Aorta (tissue), 5 donors: ENCODE measurements at regions not wholly inside any gene's neighbourhood (a gene's known extent, or its start where the extent isn't known, plus 50 kb on each side); places are given as distances from the start of the nearest gene placed in this dataset.

Experiments
- ATAC-seq: fragments of 200-7000 bp; cut with Tn5 transposase; one replicate; pipeline ENCODE4 v1.9.1; 2022; ENCODE audit warnings: moderate library complexity; ENCODE audit not compliant: low FRiP score
- DNase-seq, 2 donors: peaks; one replicate each; pipeline ENCODE4 v3.0.0-alpha.2; 2020
- H3K27ac ChIP-seq, 2 donors: one replicate each; pipeline ENCODE4 v1.5.1; 2013; ENCODE audit warnings: low read length in 2 of 2, mild to moderate bottlenecking in 2 of 2, moderate library complexity in 2 of 2, control low read depth in 1 of 2, inconsistent platforms in 1 of 2, low read depth in 1 of 2
- H3K27me3 ChIP-seq, 2 donors: one replicate each; pipeline ENCODE4 v1.6.1; 2013; ENCODE audit warnings: control low read depth in 1 of 2, low read length in 1 of 2, mild to moderate bottlenecking in 1 of 2, moderate library complexity in 1 of 2; ENCODE audit not compliant: insufficient read depth in 2 of 2, control insufficient read depth in 1 of 2
- H3K36me3 ChIP-seq, 2 donors: one replicate each; pipeline ENCODE4 v1.6.1; 2013; ENCODE audit warnings: control low read depth in 1 of 2, low read length in 1 of 2, mild to moderate bottlenecking in 1 of 2; ENCODE audit not compliant: insufficient read depth in 2 of 2, control insufficient read depth in 1 of 2
- H3K4me1 ChIP-seq, 2 donors: one replicate each; pipeline ENCODE4 v1.6.1; 2013; ENCODE audit warnings: low read length in 2 of 2, control low read depth in 1 of 2, mild to moderate bottlenecking in 1 of 2, moderate library complexity in 1 of 2; ENCODE audit not compliant: insufficient read depth in 2 of 2, control insufficient read depth in 1 of 2
- H3K4me3 ChIP-seq, 2 donors: one replicate each; pipeline ENCODE4 v1.5.1; 2013; ENCODE audit warnings: low read length in 2 of 2, control low read depth in 1 of 2, mild to moderate bottlenecking in 1 of 2
- H3K9me3 ChIP-seq: one replicate; pipeline ENCODE4 v1.6.1; 2013; ENCODE audit warnings: mild to moderate bottlenecking, low read length; ENCODE audit not compliant: control insufficient read depth
- WGBS, 2 donors: extraction: QIAGEN DNeasy Blood & Tissue Kit; methylation state at CpG; one replicate each; pipeline ENCODE4 v1.1.7; 2013; 5-methylcytosine and 5-hydroxymethylcytosine counted together
- intact Hi-C, 2 donors: fragments of 100-400 bp; cut with DNase I; formaldehyde crosslinking; loops; one replicate each; pipeline versions ENCODE4 v1.14.2 to v1.15.0; 2022
- donor health status: healthy with polysubstance abuse.
- donor health status: Bipolar disorder and iron deficiency.
- donor health status: DM: no; HTN: no; CAD: no.
- donor health status: DM: no; HTN: no; CAD: no.
- donor health status: DM: yes; HTN: yes; CAD: no.

- 89% methylated on average over 5 of the region's 5 CpGs for WGBS, 2 donors
- H3K4me3 ChIP-seq = no peak overlapping the region
- H3K27ac ChIP-seq = no peak overlapping the region
- no peaks in the 10 kb centered on the region for H3K4me1 ChIP-seq
- no peaks in the 10 kb centered on the region for H3K9me3 ChIP-seq
- intact Hi-C loops = no loop called here
- peaks cover 0 to 2% of the 10 kb centered on the region in 2 donors for H3K27me3 ChIP-seq
- ATAC-seq (no peak), DNase-seq (no peak)
- H3K36me3 ChIP-seq = no peaks in the 10 kb centered on the region
Measured at GRCh38 chr12:126780343-126780742, 1486.6 kb upstream of the TMEM132C start.

GRCh38 chr12:126781593-126781992, 1485.4 kb upstream of the TMEM132C start:
- 51 to 58% methylated on average over 3 of the region's 3 CpGs for WGBS, 2 donors
- H3K9me3 ChIP-seq = no peaks in the 10 kb centered on the region
- H3K27me3 ChIP-seq = peaks cover 0 to 2% of the 10 kb centered on the region in 2 donors
- intact Hi-C loops = no loop called here
- ATAC-seq = no peak
- no peak for DNase-seq
- H3K27ac ChIP-seq = no peak overlapping the region
- H3K36me3 ChIP-seq = no peaks in the 10 kb centered on the region
- H3K4me1 ChIP-seq = no peaks in the 10 kb centered on the region
- H3K4me3 ChIP-seq = no peak overlapping the region

GRCh38 chr12:126782083-126782482, 1484.9 kb upstream of the TMEM132C start:
- Histone ChIP-seq H3K4me1 (no peaks in the 10 kb centered on the region), H3K36me3 (no peaks in the 10 kb centered on the region), H3K27me3 (peaks cover 0 to 2% of the 10 kb centered on the region in 2 donors), H3K4me3 (no peak overlapping the region), H3K9me3 (no peaks in the 10 kb centered on the region), H3K27ac (no peak overlapping the region)
- DNase-seq = no peak
- intact Hi-C loops = no loop called here
- ATAC-seq = no peak
- WGBS, 2 donors = 66 to 70% methylated on average over 2 of the region's 2 CpGs

GRCh38 chr12:126784328-126784921, 1482.5 kb upstream of the TMEM132C start:
- intact Hi-C loops = no loop called here
- Histone ChIP-seq H3K4me3 (no peak overlapping the region), H3K9me3 (no peaks in the 10 kb centered on the region), H3K4me1 (no peaks in the 10 kb centered on the region), H3K36me3 (no peaks in the 10 kb centered on the region), H3K27me3 (peaks cover 0 to 2% of the 10 kb centered on the region in 2 donors), H3K27ac (no peak overlapping the region)
- 60 to 62% methylated on average over 9 of the region's 9 CpGs for WGBS, 2 donors
- no peak for ATAC-seq
- DNase-seq = no peak

GRCh38 chr12:126789963-126790362, 1477.0 kb upstream of the TMEM132C start:
- Histone ChIP-seq H3K9me3 (no peaks in the 10 kb centered on the region), H3K4me3 (no peak overlapping the region), H3K36me3 (no peaks in the 10 kb centered on the region), H3K27ac (no peak overlapping the region), H3K4me1 (no peaks in the 10 kb centered on the region), H3K27me3 (no peaks in the 10 kb centered on the region)
- intact Hi-C loops = no loop called here
- WGBS, 2 donors = 77 to 89% methylated on average over 4 of the region's 4 CpGs
- ATAC-seq (no peak), DNase-seq (no peak)

- no peak for ATAC-seq
- intact Hi-C loops = no loop called here
- no peaks in the 10 kb centered on the region for H3K36me3 ChIP-seq
- H3K27ac ChIP-seq = no peak overlapping the region
- no peak overlapping the region for H3K4me3 ChIP-seq
- H3K4me1 ChIP-seq = no peaks in the 10 kb centered on the region
- H3K9me3 ChIP-seq = no peaks in the 10 kb centered on the region
- no peaks in the 10 kb centered on the region for H3K27me3 ChIP-seq
- DNase-seq = no peak
- WGBS, 2 donors = 26 to 47% methylated on average over 8 of the region's 8 CpGs
Measured at GRCh38 chr12:126791122-126791521, 1475.8 kb upstream of the TMEM132C start.

GRCh38 chr12:126792411-126792810, 1474.6 kb upstream of the TMEM132C start:
- Histone ChIP-seq H3K4me1 (no peaks in the 10 kb centered on the region), H3K4me3 (no peak overlapping the region), H3K36me3 (no peaks in the 10 kb centered on the region), H3K27ac (no peak overlapping the region), H3K27me3 (no peaks in the 10 kb centered on the region), H3K9me3 (no peaks in the 10 kb centered on the region)
- 79 to 85% methylated on average over 6 of the region's 6 CpGs for WGBS, 2 donors
- DNase-seq = no peak
- no peak for ATAC-seq
- intact Hi-C loops = no loop called here

GRCh38 chr12:126797525-126797924, 1469.4 kb upstream of the TMEM132C start:
- intact Hi-C loops = no loop called here
- no peak for ATAC-seq
- 81 to 82% methylated on average over 5 of the region's 5 CpGs for WGBS, 2 donors
- Histone ChIP-seq H3K4me1 (no peaks in the 10 kb centered on the region), H3K9me3 (no peaks in the 10 kb centered on the region), H3K36me3 (no peaks in the 10 kb centered on the region), H3K27me3 (no peaks in the 10 kb centered on the region), H3K4me3 (no peak overlapping the region), H3K27ac (no peak overlapping the region)
- no peak for DNase-seq

GRCh38 chr12:126798449-126798848, 1468.5 kb upstream of the TMEM132C start:
- Histone ChIP-seq H3K4me1 (no peaks in the 10 kb centered on the region), H3K36me3 (no peaks in the 10 kb centered on the region), H3K9me3 (no peaks in the 10 kb centered on the region), H3K4me3 (no peak overlapping the region), H3K27me3 (no peaks in the 10 kb centered on the region), H3K27ac (no peak overlapping the region)
- ATAC-seq (no peak), DNase-seq (no peak)
- intact Hi-C loops = no loop called here
- WGBS, 2 donors = 80 to 82% methylated on average over 5 of the region's 5 CpGs
